ENCODE measurements at regions not wholly inside any gene's neighbourhood (a gene's known extent, or its start where the extent isn't known, plus 50 kb on each side); places are given as distances from the start of the nearest gene placed in this dataset.
"Not testable (repeated sequence)": the region's sequence is repeated elsewhere in the genome, so short reads cannot be mapped to it uniquely, and the experiment has no call there.

DNA sequence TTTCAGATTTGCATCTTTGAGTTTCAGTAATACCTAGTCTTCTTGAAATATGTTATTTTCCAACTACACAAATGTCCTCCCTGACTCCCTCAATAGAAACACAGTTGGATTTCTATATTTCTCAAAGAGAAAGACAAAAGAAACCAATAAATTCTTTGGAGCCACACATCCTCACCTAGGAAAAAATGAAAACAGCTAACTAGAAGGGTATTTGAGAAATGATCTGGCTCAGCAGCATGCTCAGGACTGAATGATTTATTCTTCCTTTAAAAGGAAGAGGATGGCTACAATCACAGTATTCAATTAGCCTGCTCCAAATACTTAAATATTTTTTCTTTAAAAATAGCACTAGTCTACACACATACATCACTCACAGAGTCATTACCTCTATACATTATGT is 196.4 kb upstream of the TENT5A start:
- TF ChIP-seq, protein P1, sequence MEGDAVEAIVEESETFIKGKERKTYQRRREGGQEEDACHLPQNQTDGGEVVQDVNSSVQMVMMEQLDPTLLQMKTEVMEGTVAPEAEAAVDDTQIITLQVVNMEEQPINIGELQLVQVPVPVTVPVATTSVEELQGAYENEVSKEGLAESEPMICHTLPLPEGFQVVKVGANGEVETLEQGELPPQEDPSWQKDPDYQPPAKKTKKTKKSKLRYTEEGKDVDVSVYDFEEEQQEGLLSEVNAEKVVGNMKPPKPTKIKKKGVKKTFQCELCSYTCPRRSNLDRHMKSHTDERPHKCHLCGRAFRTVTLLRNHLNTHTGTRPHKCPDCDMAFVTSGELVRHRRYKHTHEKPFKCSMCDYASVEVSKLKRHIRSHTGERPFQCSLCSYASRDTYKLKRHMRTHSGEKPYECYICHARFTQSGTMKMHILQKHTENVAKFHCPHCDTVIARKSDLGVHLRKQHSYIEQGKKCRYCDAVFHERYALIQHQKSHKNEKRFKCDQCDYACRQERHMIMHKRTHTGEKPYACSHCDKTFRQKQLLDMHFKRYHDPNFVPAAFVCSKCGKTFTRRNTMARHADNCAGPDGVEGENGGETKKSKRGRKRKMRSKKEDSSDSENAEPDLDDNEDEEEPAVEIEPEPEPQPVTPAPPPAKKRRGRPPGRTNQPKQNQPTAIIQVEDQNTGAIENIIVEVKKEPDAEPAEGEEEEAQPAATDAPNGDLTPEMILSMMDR (conservative IDR thresholded peaks at IDR 0.05; ENCODE audit: low read depth, low read length): no peak
- no peak overlapping the region for H3K4me3 ChIP-seq (ENCODE audit: low read depth, low read length)
- no peak for DNase-seq (ENCODE audit: low read depth)

DNA sequence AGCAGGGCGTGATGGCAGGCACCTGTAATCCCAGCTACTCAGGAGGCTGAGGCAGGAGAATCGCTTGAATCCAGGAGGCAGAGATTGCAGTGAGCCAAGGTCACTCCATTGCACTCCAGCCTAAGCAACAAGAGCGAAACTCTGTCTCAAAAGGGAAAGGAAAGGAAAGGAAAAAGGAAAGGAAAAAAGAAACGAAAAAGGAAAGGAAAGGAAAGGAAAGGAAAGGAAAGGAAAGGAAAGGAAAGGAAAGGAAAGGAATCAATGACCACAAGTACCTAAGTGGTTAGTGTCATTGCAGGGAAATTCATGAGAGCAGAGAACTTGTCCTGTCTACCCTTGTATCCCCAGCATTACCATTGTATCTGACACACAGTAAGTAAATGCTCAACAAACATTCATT is 195.7 kb upstream of the TENT5A start:
- not testable (repeated sequence) for DNase-seq (ENCODE audit: low read depth); H3K4me3 ChIP-seq (ENCODE audit: low read depth, low read length)

DNA sequence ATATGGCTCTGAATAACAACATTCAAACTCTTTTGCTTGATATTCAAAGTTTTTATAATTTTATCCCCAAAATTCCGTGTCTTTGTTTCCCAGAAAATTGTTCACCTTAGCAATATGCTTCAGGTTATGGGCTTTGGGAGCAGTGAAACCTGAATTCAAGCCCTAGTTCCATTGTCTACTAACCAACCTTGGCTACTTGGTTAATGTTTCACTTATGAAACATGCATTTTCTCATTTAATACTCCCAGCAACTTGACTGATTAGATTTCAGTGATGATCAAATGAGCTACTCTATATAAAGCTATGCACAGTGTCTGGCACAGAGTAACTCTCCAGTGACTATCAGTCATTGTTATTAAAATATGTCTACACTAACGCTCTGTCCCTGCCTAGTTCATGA is 192.2 kb upstream of the TENT5A start:
- H3K4me3 ChIP-seq (ENCODE audit: low read depth, low read length): no peak overlapping the region
- no peak for DNase-seq (ENCODE audit: low read depth)
- TF ChIP-seq, protein P1 (conservative IDR thresholded peaks at IDR 0.05; ENCODE audit: low read depth, low read length): no peak

DNA sequence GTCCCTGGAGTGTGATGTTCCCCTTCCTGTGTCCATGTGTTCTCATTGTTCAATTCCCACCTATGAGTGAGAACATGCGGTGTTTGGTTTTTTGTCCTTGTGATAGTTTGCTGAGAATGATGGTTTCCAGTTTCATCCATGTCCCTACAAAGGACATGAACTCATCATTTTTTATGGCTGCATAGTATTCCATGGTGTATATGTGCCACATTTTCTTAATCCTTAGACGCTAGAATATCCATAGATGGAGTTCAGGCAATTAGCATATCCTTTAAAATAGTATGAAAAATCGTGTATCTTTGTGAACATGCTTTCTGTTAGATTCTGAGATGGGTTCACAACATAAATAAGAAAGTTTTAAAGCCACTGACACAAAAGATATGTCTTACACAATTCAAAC is 190.4 kb upstream of the TENT5A start:
- not testable (repeated sequence) for DNase-seq (ENCODE audit: low read depth); H3K4me3 ChIP-seq (ENCODE audit: low read depth, low read length)

DNA sequence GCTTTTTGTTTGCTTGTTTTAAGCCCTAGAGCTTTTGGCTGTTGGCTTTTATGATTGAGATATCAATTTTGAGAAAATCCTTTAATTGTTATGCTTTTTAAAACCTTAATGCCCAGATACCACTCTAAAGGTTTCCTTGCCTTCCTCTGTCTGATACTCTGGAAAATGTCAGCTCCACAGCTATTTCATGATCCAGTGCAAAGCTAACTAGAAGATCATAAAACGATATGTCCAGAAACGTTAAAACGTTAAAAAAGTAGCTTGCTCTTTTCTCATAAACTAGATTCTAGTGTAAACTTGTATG is 189.5 kb upstream of the TENT5A start:
- H3K4me3 ChIP-seq (ENCODE audit: low read depth, low read length): no peak overlapping the region
- no peak for DNase-seq (ENCODE audit: low read depth)
- TF ChIP-seq, protein P1 (conservative IDR thresholded peaks at IDR 0.05; ENCODE audit: low read depth, low read length): no peak

DNA sequence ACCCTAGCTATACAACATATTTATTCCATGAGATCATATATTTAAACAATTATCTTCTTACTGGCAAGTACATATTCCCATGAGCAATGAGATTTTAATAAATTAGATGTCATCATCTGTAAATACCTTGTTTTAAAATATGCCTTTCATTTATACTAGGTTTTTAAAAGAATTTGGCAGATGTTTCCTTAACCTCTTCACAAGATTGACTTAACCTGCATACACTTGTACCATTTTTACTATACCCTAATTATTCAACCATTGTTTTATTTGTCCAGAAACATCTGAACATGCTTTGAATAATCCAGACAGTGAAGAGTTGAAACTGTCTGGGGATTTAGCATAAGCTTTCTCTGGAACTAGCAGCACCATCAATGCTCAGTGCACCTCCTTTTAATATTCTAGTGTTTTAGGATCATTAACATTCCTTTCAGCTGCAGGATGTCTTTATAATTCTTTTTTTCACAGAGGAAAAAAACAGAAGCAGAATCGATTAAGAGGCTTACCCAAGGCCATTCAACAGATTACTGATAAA is 188.0 kb upstream of the TENT5A start:
- no peak for DNase-seq (ENCODE audit: low read depth)
- H3K4me3 ChIP-seq (ENCODE audit: low read depth, low read length): no peak overlapping the region
- TF ChIP-seq, protein P1 (conservative IDR thresholded peaks at IDR 0.05; ENCODE audit: low read depth, low read length): no peak

DNA sequence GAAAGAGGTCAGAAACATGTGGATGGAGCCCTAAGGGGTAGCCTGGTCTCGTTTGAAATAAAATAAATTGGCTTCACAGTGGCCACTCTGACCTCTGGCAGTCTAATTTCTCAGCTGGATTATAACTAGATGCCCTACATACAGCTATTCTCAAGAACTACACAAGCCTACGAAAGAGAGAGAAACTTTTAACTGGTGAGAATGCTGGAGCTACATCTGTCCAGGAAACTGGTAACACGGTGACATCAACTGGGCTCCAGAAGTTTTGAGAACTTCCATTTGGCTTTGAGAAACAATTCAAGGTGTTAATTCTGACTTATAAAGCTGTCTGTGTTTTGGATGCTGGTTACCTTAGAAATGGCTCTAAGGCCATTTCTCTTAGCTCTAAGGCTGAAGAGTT is 187.3 kb upstream of the TENT5A start:
- no peak overlapping the region for H3K4me3 ChIP-seq (ENCODE audit: low read depth, low read length)
- DNase-seq (ENCODE audit: low read depth): peak; percentile 15
- TF ChIP-seq, protein P1 (conservative IDR thresholded peaks at IDR 0.05; ENCODE audit: low read depth, low read length): no peak

DNA sequence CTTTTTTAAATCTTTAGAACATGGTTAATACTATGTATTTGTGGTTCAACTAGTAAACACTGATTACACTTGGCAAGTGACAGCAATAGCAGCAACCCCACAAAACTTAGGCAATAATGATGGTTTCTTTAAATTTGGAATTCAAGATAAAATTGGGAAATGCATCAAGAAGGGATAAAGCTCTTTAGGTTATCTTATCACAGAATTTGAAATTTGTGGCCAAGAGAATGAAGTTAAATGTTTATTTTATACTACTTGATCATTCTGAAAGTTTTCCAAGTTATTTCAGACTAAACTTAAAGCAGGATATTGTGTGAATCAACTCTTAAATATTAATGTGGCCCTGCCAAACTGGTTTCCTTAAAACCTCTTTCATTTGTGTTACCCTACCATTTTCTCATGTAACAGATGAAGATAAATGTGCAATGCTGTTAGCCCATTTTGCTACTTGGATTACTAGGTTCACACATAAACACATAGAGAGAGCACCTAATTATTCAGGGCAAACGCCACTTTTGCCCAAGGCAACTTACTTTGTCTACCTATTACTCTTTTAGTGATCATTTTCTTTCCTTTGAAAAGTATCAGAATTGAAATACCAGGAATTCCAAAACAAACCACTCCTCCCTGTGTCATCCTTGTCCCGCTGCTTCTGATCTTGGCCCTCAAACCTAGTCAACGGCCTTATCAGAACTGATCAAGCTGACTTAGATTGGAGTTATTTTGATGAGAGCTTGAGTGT is 186.7 kb upstream of the TENT5A start:
- no peak overlapping the region for H3K4me3 ChIP-seq (ENCODE audit: low read depth, low read length)
- TF ChIP-seq, protein P1 (conservative IDR thresholded peaks at IDR 0.05; ENCODE audit: low read depth, low read length): no peak
- peak; percentile 35 for DNase-seq (ENCODE audit: low read depth)
